Right ventricle myocardium inferior (tissue), 1 donor: ENCODE measurements at regions not wholly inside any gene's neighbourhood (a gene's known extent, or its start where the extent isn't known, plus 50 kb on each side); places are given as distances from the start of the nearest gene placed in this dataset.

Source experiments
- ATAC-seq: fragments of 200-7000 bp; cut with Tn5 transposase; one replicate; pipeline ENCODE4 v1.9.1; 2020; ENCODE audit warnings: mild to moderate bottlenecking, moderate library complexity
- DNase-seq: peaks from one replicate; pipeline ENCODE4 v3.0.0; 2021; ENCODE audit errors: missing footprints
- intact Hi-C: fragments of 100-400 bp; cut with DNase I; formaldehyde crosslinking; loops from one replicate; pipeline ENCODE4 v1.11.0; 2022
- donor health status: DM: no; HTN: yes; CAD: no; lungs with severe emphysema.

DNA sequence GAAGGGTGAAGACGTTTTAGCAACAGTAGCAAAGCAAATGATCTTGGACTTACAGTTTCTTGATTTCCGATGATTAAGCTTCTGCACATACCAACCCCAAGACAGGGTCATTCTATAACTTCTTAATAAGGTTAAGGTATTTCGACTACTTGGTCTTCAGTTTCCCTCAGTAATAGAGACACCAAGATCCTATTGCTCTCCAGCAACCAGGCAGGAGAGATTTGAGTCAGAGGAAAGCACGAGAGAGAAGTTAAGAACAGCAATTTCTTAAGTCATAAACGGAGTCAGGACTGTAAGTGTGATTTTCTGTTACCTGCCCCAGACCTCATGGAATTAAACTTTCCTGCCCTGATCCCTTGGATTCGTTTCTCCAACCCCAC, 215.6 kb downstream of the TTC8 start:
- intact Hi-C loops, result loop anchor here (2.0 to 10.0 kb wide), 6 partner anchors 127 to 877 kb away; no protein-coding TSS in a partner anchor
- DNase-seq, result no peak
- no peak for ATAC-seq

DNA sequence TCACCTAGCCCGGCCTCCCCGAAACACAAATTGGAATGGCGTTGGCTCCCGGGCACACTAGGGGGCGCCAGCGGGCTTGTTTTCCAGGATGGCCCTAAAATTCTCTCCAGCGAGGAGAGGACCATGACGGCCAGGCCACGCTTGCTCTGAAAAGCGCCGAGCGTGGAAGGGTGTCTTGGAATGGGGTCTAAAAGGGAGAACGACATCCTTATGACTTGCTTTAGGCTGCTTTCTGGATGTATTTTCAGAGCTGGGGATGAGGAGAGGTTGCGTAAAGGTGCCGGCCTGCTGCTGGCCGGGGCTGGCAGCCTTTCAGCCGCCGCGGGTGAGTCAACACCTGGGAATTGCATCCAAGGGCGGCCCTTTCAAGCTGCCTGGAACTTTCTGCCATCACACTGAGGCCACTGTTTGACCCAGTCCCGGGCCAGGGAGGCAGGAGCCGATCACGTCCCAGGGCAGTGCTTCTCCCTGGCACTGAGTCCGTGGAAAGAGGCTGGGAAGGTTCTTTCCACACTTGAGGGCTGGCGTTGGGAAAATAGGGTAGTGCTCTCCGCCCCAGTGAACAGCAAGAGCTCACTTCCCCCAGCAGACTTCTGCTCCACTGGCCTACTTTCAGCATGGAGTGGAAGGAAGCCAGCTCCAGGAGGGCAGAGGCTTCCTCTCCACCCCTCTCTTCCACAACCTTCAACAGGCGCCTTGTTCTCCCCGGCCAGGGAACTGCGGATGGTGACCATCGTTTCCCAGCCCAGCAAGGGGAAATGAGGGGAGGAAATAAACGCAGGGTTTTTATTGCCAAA, 216.2 kb downstream of the TTC8 start:
- ATAC-seq (peak; percentile 94), DNase-seq (peak; percentile 91)
- intact Hi-C loops, result loop anchor here (2.0 to 10.0 kb wide), 6 partner anchors 127 to 877 kb away; no protein-coding TSS in a partner anchor

DNA sequence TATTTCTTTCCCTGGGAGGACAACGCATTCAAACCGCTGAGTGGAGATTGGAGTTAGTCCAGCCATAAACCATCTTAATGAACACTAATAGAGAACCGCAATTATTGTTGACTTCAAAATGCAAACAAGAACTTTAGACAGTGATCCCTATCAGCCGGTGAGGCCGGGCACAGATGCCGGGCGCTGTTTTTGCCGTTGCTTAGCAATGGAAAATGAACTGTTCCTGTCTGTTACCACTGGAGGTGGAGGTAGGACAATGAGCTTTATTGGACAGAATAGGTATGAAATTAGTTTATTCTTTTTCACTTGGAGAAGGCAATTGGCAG, 216.8 kb downstream of the TTC8 start:
- DNase-seq, result no peak
- intact Hi-C loops, result loop anchor here (2.0 to 10.0 kb wide), 6 partner anchors 126 to 876 kb away; no protein-coding TSS in a partner anchor

GRCh38 chr14:89042021-89042420, 217.6 kb downstream of the TTC8 start:
- ATAC-seq (no peak), DNase-seq (no peak)
- intact Hi-C loops, result loop anchor here (5.0 to 10.0 kb wide), 4 partner anchors 125 to 875 kb away; no protein-coding TSS in a partner anchor

More for the DNA sequence above, 216.8 kb downstream of the TTC8 start:
- ATAC-seq, result peak; percentile 4

GRCh38 chr14:89053303-89053702, 228.9 kb downstream of the TTC8 start:
- no peak for ATAC-seq
- intact Hi-C loops, result no loop called here
- no peak for DNase-seq

DNA sequence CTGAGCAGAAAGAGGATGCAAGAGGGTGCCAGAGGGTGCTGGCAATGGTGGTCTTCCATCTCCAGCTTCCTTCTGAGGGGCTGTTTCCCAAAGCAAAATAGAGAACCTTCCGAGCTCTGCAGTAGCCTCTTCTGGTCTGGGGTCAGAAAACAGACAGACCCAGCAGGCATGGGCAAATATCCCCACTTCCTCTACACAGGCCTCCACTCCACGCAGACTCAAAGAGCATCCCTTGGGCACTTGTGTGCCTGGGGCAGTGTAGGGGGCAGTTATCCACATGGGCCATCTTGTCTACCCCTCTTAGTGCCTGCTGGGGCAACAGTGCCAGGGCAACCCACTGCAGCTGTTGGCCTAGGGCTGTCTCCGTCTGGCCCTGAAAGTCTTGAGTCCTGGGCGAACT, 231.9 kb downstream of the TTC8 start:
- intact Hi-C loops, result no loop called here
- no peak for ATAC-seq
- no peak for DNase-seq

GRCh38 chr14:89058697-89059096, 234.2 kb downstream of the TTC8 start:
- DNase-seq, result no peak
- ATAC-seq, result no peak
- intact Hi-C loops, result no loop called here

DNA sequence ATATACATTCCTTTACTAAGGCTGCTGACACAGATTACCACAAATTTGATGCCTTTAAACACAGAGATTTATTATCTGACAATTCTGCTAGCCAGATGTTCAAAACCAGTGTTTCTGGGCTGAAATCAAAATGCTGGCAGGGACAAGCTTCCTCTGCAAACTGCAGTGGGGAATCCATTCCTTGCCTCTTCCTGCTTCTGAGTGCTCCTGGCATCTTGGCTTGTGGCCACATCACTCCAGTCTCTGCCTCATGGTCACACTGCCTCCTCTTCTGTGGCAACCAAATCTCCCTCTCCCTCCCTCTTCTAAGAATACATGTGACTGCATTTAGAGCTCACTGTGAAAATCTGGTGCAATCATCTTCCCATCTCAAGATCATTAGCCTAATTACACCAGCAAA, 235.7 kb downstream of the TTC8 start:
- intact Hi-C loops, result no loop called here
- ATAC-seq (no peak), DNase-seq (no peak)

DNA sequence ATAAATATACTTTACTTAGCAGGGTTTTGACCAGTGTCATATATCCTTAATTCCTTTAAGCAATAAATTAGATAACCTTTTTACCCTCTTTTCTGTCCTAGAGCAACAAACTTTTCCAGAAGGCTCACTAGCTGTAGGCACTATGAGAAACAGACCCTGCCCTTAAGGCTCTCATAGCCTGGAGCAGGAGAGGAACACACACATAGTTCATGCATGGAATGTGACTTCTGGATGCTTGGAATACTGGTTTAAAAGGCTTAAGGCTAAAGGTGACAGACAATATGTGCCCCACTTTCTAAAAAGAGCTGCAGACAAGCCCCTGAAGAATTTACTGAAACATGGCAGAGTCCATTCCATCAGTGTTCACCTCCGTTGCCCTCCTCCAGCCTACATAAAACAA, 237.2 kb downstream of the TTC8 start:
- ATAC-seq, result no peak
- intact Hi-C loops, result no loop called here
- no peak for DNase-seq

DNA sequence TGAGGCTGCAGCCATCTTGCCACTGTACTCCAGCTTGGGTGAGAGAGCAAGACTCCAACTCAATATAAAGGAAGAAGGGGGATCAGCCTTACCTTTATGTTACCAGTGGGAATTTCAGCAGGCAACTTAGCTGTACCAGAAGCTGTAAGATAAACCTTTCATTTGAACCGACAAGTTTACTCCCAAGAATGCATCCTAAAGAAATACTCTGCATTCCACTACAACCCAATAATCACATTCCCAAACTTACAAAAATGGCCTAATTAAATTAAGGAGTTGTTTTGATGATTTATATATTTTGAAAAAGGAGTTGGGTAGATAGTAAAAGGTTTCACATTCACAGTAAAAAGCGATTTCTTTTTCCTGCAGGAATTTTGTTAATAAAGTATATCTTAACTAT, 241.4 kb downstream of the TTC8 start:
- intact Hi-C loops, result no loop called here
- DNase-seq, result no peak
- no peak for ATAC-seq

- no peak for DNase-seq
These were observed 243.0 kb downstream of the TTC8 start for GRCh38 chr14:89067293-89067972.

GRCh38 chr14:89078021-89078795, 253.8 kb downstream of the TTC8 start:
- no peak for ATAC-seq
- intact Hi-C loops, result no loop called here
- DNase-seq, result no peak

More at GRCh38 chr14:89067293-89067972, 243.0 kb downstream of the TTC8 start:
- intact Hi-C loops, result no loop called here
- no peak for ATAC-seq

GRCh38 chr14:89085231-89085731, 260.8 kb downstream of the TTC8 start:
- intact Hi-C loops, result no loop called here
- ATAC-seq (peak; percentile 40), DNase-seq (no peak)

DNA sequence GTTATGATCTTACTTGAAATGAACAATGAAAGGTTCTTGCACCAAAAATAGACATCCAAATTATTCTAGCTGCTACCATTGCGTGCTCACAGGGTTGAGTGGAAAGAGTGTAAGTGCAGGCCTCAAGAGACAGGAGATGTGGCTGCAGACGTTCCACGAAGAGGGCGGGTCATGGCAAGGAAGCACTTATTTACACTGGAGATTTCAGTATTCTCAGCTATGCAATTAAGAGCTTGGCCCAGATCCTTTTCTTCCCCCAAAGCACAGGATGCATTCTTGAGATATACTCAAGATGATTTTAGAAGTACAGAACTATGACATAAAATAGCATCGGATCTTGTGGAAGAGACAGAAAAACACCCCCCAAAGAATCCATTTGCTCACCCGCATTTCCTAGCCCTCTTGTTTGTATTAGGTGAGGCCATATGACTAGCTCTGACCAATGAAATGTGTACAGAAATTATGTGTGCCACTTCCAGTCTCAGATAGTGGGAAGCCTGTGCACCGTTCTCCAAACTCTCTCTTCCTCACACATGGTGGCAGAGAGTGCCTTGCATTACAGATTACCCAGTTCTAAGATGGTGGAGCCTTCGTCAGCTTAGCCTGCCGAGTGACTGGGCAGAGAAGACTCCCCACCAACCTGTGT, 261.4 kb downstream of the TTC8 start:
- peak; percentile 68 for ATAC-seq
- DNase-seq, result no peak
- intact Hi-C loops, result no loop called here

DNA sequence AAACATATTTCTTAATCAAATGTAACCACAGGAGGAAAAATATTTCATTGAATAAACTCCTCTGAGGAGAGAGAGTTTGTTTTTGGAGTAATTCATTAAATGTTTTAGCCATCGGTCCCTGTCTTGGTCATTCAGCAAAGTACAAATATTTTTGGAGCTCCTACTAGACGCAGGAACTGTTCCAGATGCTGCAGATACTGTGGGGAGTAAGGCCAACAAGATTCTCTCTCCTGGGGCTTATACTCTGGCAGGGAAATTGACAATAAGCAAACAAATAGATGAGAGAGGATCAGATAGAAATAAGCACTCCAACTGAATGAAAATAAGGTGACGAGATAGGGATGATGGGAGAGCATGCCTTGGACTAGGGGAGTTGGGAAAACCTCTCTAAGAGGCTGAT, 264.1 kb downstream of the TTC8 start:
- intact Hi-C loops, result no loop called here

DNA sequence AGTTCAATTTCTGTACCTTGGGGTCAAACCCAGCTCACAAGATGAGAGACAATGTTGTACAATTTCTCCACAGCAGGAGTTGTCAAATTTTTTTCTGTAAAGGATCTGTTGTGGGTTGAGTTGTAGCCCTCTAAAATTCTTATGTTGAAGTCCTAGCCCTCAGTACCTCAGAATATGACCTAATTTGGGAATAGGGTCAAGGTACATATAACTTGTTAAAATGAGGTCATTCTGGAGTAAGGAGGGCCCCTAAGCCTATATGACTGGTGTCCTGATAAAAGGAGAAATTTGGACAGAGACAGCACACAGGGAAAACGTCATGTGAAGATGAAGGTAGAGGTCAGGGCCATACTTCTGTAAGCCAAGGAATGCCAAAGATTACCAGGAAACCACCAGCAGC, 264.9 kb downstream of the TTC8 start:
- intact Hi-C loops, result no loop called here
- no peak for ATAC-seq
- no peak for DNase-seq

More for the DNA sequence above, 264.1 kb downstream of the TTC8 start:
- DNase-seq (no peak), ATAC-seq (no peak)

GRCh38 chr14:89091781-89092180, 267.3 kb downstream of the TTC8 start:
- intact Hi-C loops, result no loop called here
- ATAC-seq (no peak), DNase-seq (no peak)

DNA sequence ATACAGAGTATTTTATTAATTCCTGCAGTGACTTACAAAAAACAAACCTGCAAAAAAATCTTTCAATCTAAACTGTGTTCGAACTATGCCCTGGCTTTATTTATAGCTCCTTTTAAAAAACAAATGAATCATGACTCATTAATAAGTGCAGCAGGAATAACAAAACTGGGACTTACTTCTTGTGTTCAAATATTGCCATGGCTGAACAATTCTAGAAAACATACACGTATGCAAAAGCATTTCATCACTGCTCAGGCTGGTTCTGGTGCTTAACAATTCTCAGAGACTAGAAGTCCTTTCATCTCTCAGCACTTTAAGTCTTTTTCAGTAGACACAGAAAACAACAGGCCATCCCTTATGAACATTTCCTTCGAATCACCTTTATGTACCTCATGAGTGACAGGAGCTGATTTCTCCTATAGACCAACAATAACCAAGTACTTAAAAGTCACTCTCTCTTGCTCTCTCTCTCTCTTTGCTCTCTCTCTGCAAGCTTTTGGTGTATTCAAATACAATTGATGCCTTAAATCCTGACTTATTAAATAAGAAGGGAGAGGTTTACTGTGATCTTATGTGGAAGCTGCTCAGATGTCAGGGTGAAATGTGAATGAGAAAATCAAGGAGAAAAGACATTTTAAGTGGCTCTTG, 268.8 kb downstream of the TTC8 start:
- no peak for DNase-seq
- ATAC-seq, result no peak
- intact Hi-C loops, result no loop called here
